Left hindlimb (tissue), 1 donor: ENCODE measurements at regions not wholly inside any gene's neighbourhood (a gene's known extent, or its start where the extent isn't known, plus 50 kb on each side); places are given as distances from the start of the nearest gene placed in this dataset.
"Not testable (repeated sequence)": the region's sequence is repeated elsewhere in the genome, so short reads cannot be mapped to it uniquely, and the experiment has no call there.

Experiments
- DNase-seq: peaks from one replicate; pipeline ENCODE4 v3.0.0-alpha.2; 2018

GRCh38 chr5:2872676-2873075, 121.2 kb upstream of the IRX2 start:
- no peak for DNase-seq

- DNase-seq, result no peak
Observed at GRCh38 chr5:2871282-2871681, 119.8 kb upstream of the IRX2 start.

GRCh38 chr5:2869471-2869870, 118.0 kb upstream of the IRX2 start:
- DNase-seq, result no peak

- DNase-seq, result no peak
Observed at GRCh38 chr5:2867373-2867933, 116.0 kb upstream of the IRX2 start.

GRCh38 chr5:2866662-2867372, 115.3 kb upstream of the IRX2 start:
- no peak for DNase-seq

GRCh38 chr5:2865856-2866255, 114.4 kb upstream of the IRX2 start:
- no peak for DNase-seq

GRCh38 chr5:2864515-2865105, 113.1 kb upstream of the IRX2 start:
- DNase-seq, result no peak

- no peak for DNase-seq
Observed at GRCh38 chr5:2863675-2864433, 112.4 kb upstream of the IRX2 start.

GRCh38 chr5:2863133-2863532, 111.7 kb upstream of the IRX2 start:
- DNase-seq, result no peak

- not testable (repeated sequence) for DNase-seq
Observed at GRCh38 chr5:2862176-2862575, 110.7 kb upstream of the IRX2 start.

- DNase-seq, result no peak
Observed at GRCh38 chr5:2861605-2862004, 110.1 kb upstream of the IRX2 start.

- DNase-seq, result no peak
Observed at GRCh38 chr5:2860101-2860500, 108.6 kb upstream of the IRX2 start.

GRCh38 chr5:2857837-2858236, 106.4 kb upstream of the IRX2 start:
- no peak for DNase-seq

- DNase-seq, result no peak
Observed at GRCh38 chr5:2856206-2856605, 104.7 kb upstream of the IRX2 start.

GRCh38 chr5:2852446-2852845, 101.0 kb upstream of the IRX2 start:
- DNase-seq, result no peak

GRCh38 chr5:2851895-2852294, 100.4 kb upstream of the IRX2 start:
- no peak for DNase-seq

GRCh38 chr5:2849429-2849828, 98.0 kb upstream of the IRX2 start:
- DNase-seq, result no peak

GRCh38 chr5:2848619-2849018, 97.1 kb upstream of the IRX2 start:
- no peak for DNase-seq

GRCh38 chr5:2847608-2848007, 96.1 kb upstream of the IRX2 start:
- no peak for DNase-seq

GRCh38 chr5:2841208-2841607, 89.7 kb upstream of the IRX2 start:
- no peak for DNase-seq

- no peak for DNase-seq
Observed at GRCh38 chr5:2840372-2840915, 89.0 kb upstream of the IRX2 start.

GRCh38 chr5:2836133-2836532, 84.7 kb upstream of the IRX2 start:
- DNase-seq, result no peak

GRCh38 chr5:2833556-2833955, 82.1 kb upstream of the IRX2 start:
- no peak for DNase-seq

- DNase-seq, result no peak
Observed at GRCh38 chr5:2832394-2832793, 80.9 kb upstream of the IRX2 start.
